GM12891 (cell line): ENCODE measurements at regions not wholly inside any gene's neighbourhood (a gene's known extent, or its start where the extent isn't known, plus 50 kb on each side); places are given as distances from the start of the nearest gene placed in this dataset.

ENCODE experiments used
- PAX5 ChIP-seq: IDR thresholded peaks from 2 replicates; pipeline ENCODE4 v1.6.1; 2011; ENCODE audit warnings: low read length, moderate library complexity, mild to moderate bottlenecking; ENCODE audit not compliant: insufficient read depth, severe bottlenecking
- POLR2A ChIP-seq: IDR thresholded peaks from 2 replicates; pipeline ENCODE4 v1.6.1; 2011; ENCODE audit warnings: low read depth, low read length, control low read depth
- POLR2AphosphoS5 ChIP-seq: IDR thresholded peaks from 2 replicates; pipeline ENCODE4 v1.6.1; 2011; ENCODE audit warnings: low read depth, low read length, control low read depth
- POU2F2 ChIP-seq: IDR thresholded peaks from 2 replicates; pipeline ENCODE4 v1.6.1; 2011; ENCODE audit warnings: low read depth, mild to moderate bottlenecking, control low read depth, low read length, moderate library complexity
- SPI1 ChIP-seq: IDR thresholded peaks from 2 replicates; pipeline ENCODE4 v1.6.1; 2011; ENCODE audit warnings: low read depth, low read length, control low read depth
- TAF1 ChIP-seq: IDR thresholded peaks from 2 replicates; pipeline ENCODE4 v1.6.1; 2011; ENCODE audit warnings: low read depth, low read length, control low read depth

DNA sequence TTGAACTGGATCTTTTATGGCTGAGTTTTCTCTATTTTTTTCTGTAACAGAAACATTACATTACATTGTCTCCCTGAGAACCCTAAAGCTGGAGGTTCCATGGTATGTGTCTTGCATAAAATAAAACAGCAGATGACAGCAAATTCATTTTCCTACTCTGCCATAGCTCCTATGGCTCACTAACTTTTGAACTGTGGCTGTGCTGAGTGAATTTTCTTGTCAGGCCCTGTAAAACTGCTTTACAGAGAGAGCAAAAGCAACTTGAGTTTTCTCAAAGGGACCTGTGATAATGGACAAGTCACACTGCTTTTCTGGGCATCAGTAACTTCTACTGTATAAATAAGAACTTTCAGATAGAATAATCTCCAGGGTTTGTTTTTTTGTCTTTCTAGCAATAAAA, 129.9 kb upstream of the TSC22D2 start:
- no peak for TF ChIP-seq POLR2AphosphoS5
- no peak for TF ChIP-seq POLR2A
- no peak for TF ChIP-seq TAF1
- TF ChIP-seq PAX5: no peak
- TF ChIP-seq SPI1: no peak
- TF ChIP-seq POU2F2: no peak
